HS-5 (cell line): ENCODE measurements at regions not wholly inside any gene's neighbourhood (a gene's known extent, or its start where the extent isn't known, plus 50 kb on each side); places are given as distances from the start of the nearest gene placed in this dataset.

ENCODE experiments used
- DNase-seq: peaks from one replicate; pipeline ENCODE4 v3.0.0-alpha.2; 2012; ENCODE audit warnings: low read depth

DNA sequence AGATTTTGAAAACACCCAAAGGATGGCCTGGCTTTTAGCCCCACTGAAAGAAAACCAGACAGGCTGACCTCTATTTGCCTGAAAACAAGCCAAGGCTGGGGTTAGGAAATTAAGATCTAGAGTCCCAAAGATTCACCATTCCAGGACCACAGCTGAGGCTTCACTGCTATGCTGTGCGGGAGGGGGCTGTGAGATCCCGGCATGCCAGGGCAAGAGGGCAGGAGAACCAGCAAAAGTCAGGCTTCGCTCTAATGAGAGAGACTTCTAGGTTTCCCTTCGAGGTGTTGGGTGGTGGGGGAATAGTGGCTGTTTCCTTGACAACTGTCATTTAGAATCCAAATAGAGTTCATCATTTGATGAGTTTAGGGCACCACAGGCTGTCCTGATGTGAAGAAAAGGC, 152.9 kb upstream of the NFIB start:
- DNase-seq, result no peak

DNA sequence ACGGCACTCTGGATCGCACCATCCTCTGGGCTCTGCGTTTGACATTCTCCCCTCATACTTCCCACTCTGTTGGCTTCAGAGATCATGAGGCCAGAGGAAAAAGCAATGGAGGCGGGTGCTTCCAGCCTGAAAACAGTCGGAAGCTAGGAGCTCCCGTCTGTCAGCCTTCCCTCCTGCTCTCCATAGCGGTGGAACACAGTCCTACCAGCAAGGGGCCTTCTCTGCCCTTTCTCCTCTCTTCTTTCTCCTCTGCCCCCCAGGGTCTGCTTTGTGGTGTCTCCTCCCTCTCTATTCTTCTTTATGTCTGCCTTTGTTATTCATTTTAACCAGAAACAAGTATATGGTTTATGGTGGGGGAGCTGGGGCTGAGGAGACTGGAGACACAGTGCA, 152.5 kb upstream of the NFIB start:
- no peak for DNase-seq

DNA sequence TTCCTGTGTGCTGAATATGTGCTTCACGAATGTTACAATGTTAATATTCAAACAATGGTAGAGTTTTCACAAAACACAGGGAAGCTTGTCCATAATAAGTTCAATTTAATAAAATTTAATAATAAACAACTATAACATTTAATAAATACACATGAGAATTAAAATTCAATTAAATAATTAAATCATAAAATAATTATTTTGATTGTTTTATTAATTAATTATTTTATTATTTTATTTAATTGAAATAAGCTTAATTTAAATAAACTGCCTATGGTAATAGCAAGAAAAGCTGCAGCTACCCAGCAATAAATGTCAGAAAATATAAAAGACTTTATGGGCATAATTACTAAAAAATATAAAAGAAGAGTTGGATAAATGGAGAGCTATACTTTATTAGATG, 149.0 kb upstream of the NFIB start:
- no peak for DNase-seq

DNA sequence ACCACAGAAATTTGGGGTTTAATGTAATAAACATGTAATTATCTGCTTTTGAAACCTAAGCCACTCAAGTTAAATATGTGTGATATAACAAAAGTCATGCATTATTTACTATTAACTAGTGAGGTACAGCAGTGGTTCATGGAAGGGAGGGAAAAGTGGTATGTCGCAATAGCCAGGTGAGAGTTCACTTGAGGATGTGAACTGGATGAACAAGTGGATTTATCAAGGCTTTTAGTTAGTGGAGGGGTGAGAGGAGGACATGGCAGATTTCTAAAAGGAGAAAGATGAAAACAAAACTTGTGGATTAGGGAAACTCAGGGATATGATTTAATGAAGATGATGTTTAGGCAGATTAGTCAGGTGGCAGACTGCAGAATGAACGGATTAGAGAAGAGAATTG, 141.3 kb upstream of the NFIB start:
- DNase-seq, result no peak

GRCh38 chr9:14453286-14453685, 139.3 kb upstream of the NFIB start:
- DNase-seq, result no peak

- no peak for DNase-seq
These were observed 138.6 kb upstream of the NFIB start for GRCh38 chr9:14452539-14452938.

DNA sequence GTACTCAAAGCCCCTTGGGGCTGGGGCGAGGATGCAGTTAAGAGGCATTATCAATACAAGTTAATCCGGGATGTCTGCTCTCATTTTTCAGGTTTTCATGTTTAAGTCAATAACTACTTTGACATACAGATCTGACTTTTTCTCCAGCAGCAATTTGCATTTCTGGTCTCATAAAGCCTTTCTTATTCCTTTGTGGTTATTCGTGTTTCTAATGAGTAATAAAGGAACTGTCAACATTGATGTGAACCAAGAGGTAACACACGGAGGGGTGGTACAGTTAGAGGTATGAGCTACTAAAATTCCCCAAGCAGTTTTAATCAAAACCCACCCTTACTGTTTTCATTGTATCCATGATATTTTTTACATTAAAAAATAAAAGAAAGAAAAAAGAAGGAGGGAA, 138.0 kb upstream of the NFIB start:
- DNase-seq, result no peak

DNA sequence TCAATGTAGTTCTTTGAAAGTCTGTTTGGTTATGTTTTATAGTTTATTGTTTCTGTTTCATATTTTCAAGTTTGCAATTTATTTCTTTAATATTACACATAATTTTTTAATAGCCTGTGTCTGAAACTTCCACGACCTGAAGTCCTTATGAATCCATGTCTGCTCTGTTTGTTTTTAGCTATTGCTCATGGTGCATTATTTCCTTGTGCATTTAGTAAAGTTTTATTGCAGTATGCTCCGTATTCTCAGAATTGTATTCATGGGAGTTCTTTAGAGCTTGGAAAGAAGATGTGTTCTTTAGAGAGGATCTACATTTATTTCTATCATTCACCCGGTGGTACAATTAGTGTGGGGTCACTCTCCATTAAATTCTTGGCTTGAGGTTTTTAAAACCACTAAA, 133.2 kb upstream of the NFIB start:
- no peak for DNase-seq

- no peak for DNase-seq
These were observed 132.0 kb upstream of the NFIB start for GRCh38 chr9:14445946-14446345.

DNA sequence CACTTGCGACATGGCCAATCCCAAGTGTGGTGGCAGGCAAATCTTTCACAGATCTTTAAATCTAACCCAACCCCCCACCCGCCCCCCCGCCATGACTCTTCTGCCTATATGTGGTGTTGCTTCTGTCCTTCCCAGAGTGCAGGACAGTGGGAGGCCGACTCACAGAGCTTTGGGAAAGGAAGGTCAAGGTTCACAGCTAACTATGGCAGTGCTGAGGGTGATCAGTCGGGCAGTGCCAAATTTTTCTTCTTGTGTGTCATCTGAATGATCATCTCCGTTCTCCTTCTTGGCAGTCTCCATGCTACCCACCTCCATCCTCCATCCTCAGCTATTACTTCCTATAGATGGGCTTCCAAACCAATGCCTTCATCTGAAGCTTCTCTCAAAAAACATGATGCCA, 129.0 kb upstream of the NFIB start:
- no peak for DNase-seq

DNA sequence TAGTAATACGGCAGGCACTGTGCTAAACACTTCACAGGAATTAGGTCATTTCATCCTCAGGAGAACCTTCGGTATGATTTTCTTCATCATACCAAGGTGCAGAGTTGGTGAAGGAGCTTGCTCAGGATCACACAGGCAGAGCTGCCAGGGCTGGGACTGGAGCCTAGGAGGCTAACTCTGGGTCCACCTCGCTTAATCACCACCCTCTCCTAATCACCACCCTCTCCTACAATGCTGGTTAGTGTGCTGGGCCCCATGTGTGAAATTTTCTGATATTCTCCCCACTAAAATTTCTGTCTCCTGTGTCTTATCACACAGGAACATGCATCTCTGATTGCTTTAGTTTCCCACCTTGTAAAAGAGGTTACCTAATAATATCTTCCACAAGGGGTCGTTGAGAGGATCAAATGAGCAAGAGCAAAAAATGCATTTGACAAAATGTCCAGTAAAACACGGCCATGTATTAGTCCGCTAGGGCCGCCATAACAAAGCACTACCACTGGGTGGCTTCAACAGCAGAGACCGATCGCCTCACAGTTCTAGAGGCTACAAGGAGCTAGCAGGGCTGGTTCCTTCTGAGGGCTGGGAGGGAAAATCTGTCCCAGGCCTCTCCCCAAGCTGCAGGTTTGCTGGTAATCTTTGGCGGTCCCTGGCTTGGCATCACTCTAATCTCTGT, 128.2 kb upstream of the NFIB start:
- no peak for DNase-seq

DNA sequence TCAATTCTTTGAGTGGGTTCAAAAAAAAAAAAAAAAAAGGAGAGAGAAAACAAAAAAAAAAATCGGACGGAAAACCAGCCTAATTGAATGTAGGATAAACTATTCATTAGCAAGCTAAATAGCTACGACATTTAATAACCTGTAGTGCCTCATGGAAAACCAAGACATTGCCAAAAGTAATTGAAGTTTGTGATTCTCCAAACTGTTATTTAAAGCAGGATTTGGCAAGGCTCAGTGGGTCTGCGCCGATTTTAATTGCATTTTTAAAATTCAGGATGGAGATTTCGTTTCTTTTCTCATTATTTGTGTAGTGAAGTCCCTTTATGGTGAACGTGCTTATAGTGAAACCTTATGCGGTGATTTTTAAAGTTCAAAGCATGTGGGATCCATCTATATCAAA, 127.2 kb upstream of the NFIB start:
- DNase-seq, result no peak

GRCh38 chr9:14440062-14440461, 126.1 kb upstream of the NFIB start:
- DNase-seq, result no peak

GRCh38 chr9:14439555-14439954, 125.6 kb upstream of the NFIB start:
- no peak for DNase-seq

- no peak for DNase-seq
These were observed 124.5 kb upstream of the NFIB start for GRCh38 chr9:14438232-14439021.

- no peak for DNase-seq
These were observed 123.7 kb upstream of the NFIB start for GRCh38 chr9:14437354-14438231.

- DNase-seq, result no peak
These were observed 121.9 kb upstream of the NFIB start for GRCh38 chr9:14435871-14436270.

DNA sequence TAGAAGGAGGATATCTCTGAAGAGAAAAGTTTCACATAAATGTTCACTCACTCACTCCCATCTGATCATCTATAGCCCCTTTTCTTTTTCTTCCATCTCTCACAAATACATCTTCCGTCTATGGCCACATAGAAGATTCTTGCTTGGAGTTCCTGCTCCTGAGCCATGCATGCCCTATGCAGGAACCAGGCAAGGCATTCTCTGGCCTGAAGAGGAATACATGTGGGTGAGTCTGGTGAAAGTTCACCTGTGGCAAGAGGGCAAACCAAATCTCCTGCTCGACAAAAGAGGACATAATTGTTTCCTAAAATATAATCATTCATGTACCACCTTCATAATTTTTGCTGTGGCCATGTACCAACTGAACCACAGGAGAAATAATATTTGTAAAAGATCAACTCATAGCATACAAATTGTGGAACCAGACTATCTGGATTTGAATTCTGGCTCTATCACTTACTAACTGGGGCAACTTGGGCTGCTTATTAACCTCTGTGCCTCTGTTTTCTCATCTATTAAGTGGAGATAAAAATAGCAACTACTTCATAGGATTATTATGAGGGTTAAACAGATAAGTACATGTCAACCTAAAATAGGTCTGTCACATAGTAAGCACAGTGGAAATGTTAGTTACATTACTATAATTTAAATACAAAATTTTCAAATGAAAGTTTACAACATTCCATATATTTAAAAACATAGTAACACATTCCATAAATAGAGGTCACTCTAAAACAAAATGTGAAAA, 121.2 kb upstream of the NFIB start:
- no peak for DNase-seq

DNA sequence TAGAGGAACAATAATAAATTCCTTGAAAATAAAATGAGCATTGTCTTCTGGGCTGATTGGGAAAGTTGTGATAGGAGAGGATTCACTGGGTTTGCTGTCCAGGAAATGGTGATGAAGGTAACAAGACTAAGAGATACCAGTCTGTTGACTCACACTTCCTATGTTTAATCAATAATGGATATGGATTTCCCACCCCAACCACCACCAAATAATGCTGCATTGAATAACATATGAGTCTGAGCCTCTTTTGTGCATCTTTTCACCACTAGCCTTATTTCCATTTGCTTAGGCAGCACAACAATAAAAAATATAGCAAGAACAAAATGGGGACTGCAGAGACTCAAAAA, 120.2 kb upstream of the NFIB start:
- DNase-seq, result no peak

DNA sequence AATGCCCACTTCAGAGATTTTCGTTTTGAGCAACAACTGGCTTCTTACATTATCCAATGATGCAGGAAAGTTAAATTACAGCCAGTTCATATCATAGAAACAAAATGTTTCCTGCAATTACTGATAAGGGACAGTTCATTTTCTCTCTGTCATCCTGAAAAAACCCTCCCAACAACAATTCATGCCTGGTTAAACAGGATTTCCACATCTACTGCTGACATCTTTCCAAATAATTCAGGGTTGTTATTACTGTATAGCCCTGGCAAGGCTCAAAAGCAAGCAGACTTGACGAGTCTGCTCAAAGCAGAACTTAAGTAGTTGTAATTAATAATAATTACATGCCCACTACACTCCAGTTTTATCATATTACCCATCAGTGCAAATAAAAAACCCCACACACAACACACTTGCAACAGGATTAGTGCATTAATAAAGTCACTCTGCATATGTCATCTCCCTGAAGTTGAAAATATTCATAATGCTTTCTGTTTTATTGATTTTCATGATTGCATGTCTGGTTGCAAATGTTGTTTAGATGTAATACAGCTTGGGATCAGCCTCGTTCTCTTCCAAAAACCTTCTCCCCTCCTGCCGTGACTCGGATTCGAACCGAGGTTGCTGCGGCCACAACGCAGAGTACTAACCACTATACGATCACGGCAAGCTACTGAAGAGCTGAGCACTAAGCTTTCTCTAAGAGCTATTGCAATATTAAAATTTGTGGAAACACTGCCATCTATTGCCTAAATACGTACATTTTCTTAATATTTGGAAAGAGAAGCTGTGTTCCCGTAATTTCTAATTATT, 119.6 kb upstream of the NFIB start:
- DNase-seq, result no peak

GRCh38 chr9:14432666-14433350, 118.9 kb upstream of the NFIB start:
- no peak for DNase-seq
